H9 (cell line): ENCODE measurements at regions not wholly inside any gene's neighbourhood (a gene's known extent, or its start where the extent isn't known, plus 50 kb on each side); places are given as distances from the start of the nearest gene placed in this dataset.

Experiments
- DNase-seq: peaks from one replicate; pipeline ENCODE4 v3.0.0-alpha.2; 2017
- H2AFZ ChIP-seq: one replicate; pipeline ENCODE4 v1.6.1; 2013; ENCODE audit warnings: mild to moderate bottlenecking, low read length, control low read depth, moderate library complexity
- H2AK5ac ChIP-seq: 2 replicates; pipeline ENCODE4 v1.6.1; 2013; ENCODE audit warnings: low read length, control low read depth, mixed read lengths; ENCODE audit not compliant: insufficient read length
- H2BK120ac ChIP-seq: one replicate; pipeline ENCODE4 v1.6.1; 2013; ENCODE audit warnings: low read depth, mild to moderate bottlenecking, low read length, control low read depth, inconsistent platforms; ENCODE audit not compliant: poor library complexity, severe bottlenecking
- H2BK12ac ChIP-seq: 2 replicates; pipeline ENCODE4 v1.6.1; 2013; ENCODE audit warnings: low read length, control low read depth, mixed read lengths, low read depth; ENCODE audit not compliant: insufficient read length
- H2BK15ac ChIP-seq: 2 replicates; pipeline ENCODE4 v1.6.1; 2013; ENCODE audit warnings: low read depth, low read length, control low read depth
- H2BK20ac ChIP-seq: one replicate; pipeline ENCODE4 v1.6.1; 2013; ENCODE audit warnings: low read depth, mild to moderate bottlenecking, low read length, control low read depth, inconsistent platforms; ENCODE audit not compliant: poor library complexity, severe bottlenecking
- H2BK5ac ChIP-seq: 2 replicates; pipeline ENCODE4 v1.6.1; 2013; ENCODE audit warnings: low read length, control low read depth, mixed read lengths; ENCODE audit not compliant: insufficient read length
- H3K14ac ChIP-seq: 2 replicates; pipeline ENCODE4 v1.6.1; 2013; ENCODE audit warnings: low read length, control low read depth; ENCODE audit not compliant: insufficient read depth
- H3K18ac ChIP-seq: 2 replicates; pipeline ENCODE4 v1.6.1; 2013; ENCODE audit warnings: low read depth, mild to moderate bottlenecking, mixed read lengths, low read length, control low read depth; ENCODE audit not compliant: insufficient read length
- H3K23ac ChIP-seq: 2 replicates; pipeline ENCODE4 v1.6.1; 2013; ENCODE audit warnings: low read length, control low read depth, mixed read lengths, low read depth; ENCODE audit not compliant: insufficient read length
- H3K23me2 ChIP-seq: 2 replicates; pipeline ENCODE4 v1.6.1; 2013; ENCODE audit warnings: low read depth, mild to moderate bottlenecking, mixed read lengths, low read length, control low read depth; ENCODE audit not compliant: insufficient read length, poor library complexity, severe bottlenecking
- H3K27ac ChIP-seq: 2 replicates; pipeline ENCODE4 v1.5.1; 2013; ENCODE audit warnings: low read length, control low read depth, mixed read lengths, low read depth; ENCODE audit not compliant: insufficient read length
- H3K27me3 ChIP-seq: 2 replicates; pipeline ENCODE4 v1.6.1; 2013; ENCODE audit warnings: low read length, control low read depth, inconsistent platforms; ENCODE audit not compliant: insufficient read depth
- H3K4ac ChIP-seq: 2 replicates; pipeline ENCODE4 v1.6.1; 2013; ENCODE audit warnings: low read depth, mild to moderate bottlenecking, control low read depth, inconsistent platforms, low read length, moderate library complexity
- H3K4me1 ChIP-seq: 2 replicates; pipeline ENCODE4 v1.6.1; 2013; ENCODE audit warnings: low read length, control low read depth, inconsistent platforms; ENCODE audit not compliant: insufficient read depth
- H3K4me2 ChIP-seq: 2 replicates; pipeline ENCODE4 v1.6.1; 2013; ENCODE audit warnings: low read length, control low read depth, mixed read lengths; ENCODE audit not compliant: insufficient read length, insufficient read depth
- H3K56ac ChIP-seq: 2 replicates; pipeline ENCODE4 v1.6.1; 2013; ENCODE audit warnings: low read depth, mild to moderate bottlenecking, mixed read lengths, low read length, control low read depth; ENCODE audit not compliant: insufficient read length
- H3K79me1 ChIP-seq: 2 replicates; pipeline ENCODE4 v1.6.1; 2013; ENCODE audit warnings: low read depth, mild to moderate bottlenecking, moderate library complexity, low read length, control low read depth, inconsistent platforms; ENCODE audit not compliant: insufficient read depth, poor library complexity, severe bottlenecking
- H3K79me2 ChIP-seq: 2 replicates; pipeline ENCODE4 v1.6.1; 2013; ENCODE audit warnings: low read length, control low read depth, inconsistent platforms; ENCODE audit not compliant: insufficient read depth
- H3K9ac ChIP-seq: 2 replicates; pipeline ENCODE4 v1.6.1; 2013; ENCODE audit warnings: low read length, control low read depth, mixed read lengths; ENCODE audit not compliant: insufficient read length; ENCODE audit errors: extremely low read depth
- H3K9me3 ChIP-seq: one replicate; pipeline ENCODE4 v1.6.1; 2013; ENCODE audit warnings: low read depth, low read length, inconsistent platforms; ENCODE audit not compliant: control insufficient read depth
- H3T11ph ChIP-seq: one replicate; pipeline ENCODE4 v1.6.1; 2013; ENCODE audit warnings: mild to moderate bottlenecking, low read length, control low read depth, inconsistent platforms
- H4K20me1 ChIP-seq: one replicate; pipeline ENCODE4 v1.6.1; 2013; ENCODE audit not compliant: control insufficient read depth, insufficient read length, insufficient read depth
- H4K5ac ChIP-seq: 2 replicates; pipeline ENCODE4 v1.6.1; 2013; ENCODE audit warnings: low read depth, mild to moderate bottlenecking, mixed read lengths, low read length, control low read depth; ENCODE audit not compliant: insufficient read length
- H4K8ac ChIP-seq: replicated peaks from 2 replicates; pipeline ENCODE4 v1.6.1; 2013; ENCODE audit warnings: low read length, control low read depth, mixed read lengths, low read depth; ENCODE audit not compliant: insufficient read length
- H4K91ac ChIP-seq: 2 replicates; pipeline ENCODE4 v1.6.1; 2013; ENCODE audit warnings: low read depth, mild to moderate bottlenecking, moderate library complexity, mixed read lengths, low read length, control low read depth; ENCODE audit not compliant: insufficient read length
- H3K27ac Mint-ChIP-seq, 3 experiments: 2 replicates in 2 of 3; 3 replicates in 1 of 3; pipeline ENCODE4 v1.8.0; 2020 to 2021; ENCODE audit warnings: mixed read lengths in 3 of 3, mild to moderate bottlenecking in 1 of 3, moderate library complexity in 1 of 3
- H3K27me3 Mint-ChIP-seq: 2 replicates; pipeline ENCODE4 v1.8.0; 2021; ENCODE audit warnings: low read depth, mild to moderate bottlenecking, moderate library complexity, mixed read lengths
- H3K36me3 Mint-ChIP-seq, 3 experiments: 2 replicates in 2 of 3; 3 replicates in 1 of 3; pipeline ENCODE4 v1.8.0; 2020 to 2021; ENCODE audit warnings: low read depth in 3 of 3, mixed read lengths in 3 of 3; ENCODE audit not compliant: insufficient read depth in 1 of 3
- H3K4me1 Mint-ChIP-seq, 2 experiments: 2 replicates each; pipeline ENCODE4 v1.8.0; 2020; ENCODE audit warnings: mixed read lengths in 2 of 2
- H3K4me3 Mint-ChIP-seq, 2 experiments: 2 replicates in 1 of 2; 3 replicates in 1 of 2; pipeline ENCODE4 v1.8.0; 2020 to 2021; ENCODE audit warnings: mild to moderate bottlenecking in 2 of 2, mixed read lengths in 2 of 2, moderate library complexity in 1 of 2
- H3K9me3 Mint-ChIP-seq, 2 experiments: 2 replicates in 1 of 2; 3 replicates in 1 of 2; pipeline ENCODE4 v1.8.0; 2020; ENCODE audit warnings: mild to moderate bottlenecking in 2 of 2, mixed read lengths in 2 of 2, moderate library complexity in 1 of 2
- WGBS: extraction: QIAGEN DNeasy Blood & Tissue Kit; methylation state at CpG from one replicate; pipeline ENCODE4 v1.1.7; 2013; ENCODE audit warnings: missing lambda C conversion rate, low lambda C conversion rate, mixed read lengths; ENCODE audit not compliant: insufficient read length; ENCODE audit errors: extremely low coverage; 5-methylcytosine and 5-hydroxymethylcytosine counted together
- TF ChIP-seq, protein P1 (sequence below): fragments of 200-600 bp; sonication (generic); conservative IDR thresholded peaks from 3 replicates; pipeline ENCODE4 v1.8.0; 2021; ENCODE audit warnings: antibody characterized with exemption, mild to moderate bottlenecking

DNA sequence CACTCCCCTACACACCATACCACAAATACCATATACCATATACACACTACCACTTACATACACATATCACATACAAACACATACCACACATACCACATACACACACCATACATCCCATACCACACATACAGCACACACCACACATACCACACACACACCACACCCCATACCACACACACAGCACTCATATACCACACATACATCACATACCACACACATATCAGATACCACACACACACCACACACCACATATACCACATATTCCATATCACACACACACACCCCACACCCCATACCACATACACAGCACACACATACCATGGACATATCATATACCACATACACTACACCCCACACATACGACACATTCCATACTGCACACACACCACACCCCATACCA, 276.6 kb downstream of the GADD45G start:
- peaks cover 0 to 4% of the 10 kb centered on the region in 2 experiments; a peak in 1 of 4 replicates for H3K4me1 Mint-ChIP-seq
- H3K79me2 ChIP-seq: no peaks in the 10 kb centered on the region
- no peak overlapping the region for H2BK15ac ChIP-seq
- no peaks in the 10 kb centered on the region for H3K27me3 ChIP-seq
- H3K9ac ChIP-seq: no peak overlapping the region
- no peak overlapping the region for H3K4ac ChIP-seq
- H3K27ac Mint-ChIP-seq: no peak overlapping the region
- H2BK5ac ChIP-seq: no peak overlapping the region
- no peaks in the 10 kb centered on the region for H3K23me2 ChIP-seq
- peak overlapping the region; percentile 20 for H4K8ac ChIP-seq
- H4K20me1 ChIP-seq: no peaks in the 10 kb centered on the region
- no peak overlapping the region for H3K27ac ChIP-seq
- no peak overlapping the region for H2AK5ac ChIP-seq
- no peak overlapping the region for H2BK120ac ChIP-seq
- H3T11ph ChIP-seq: no peak overlapping the region
- H3K56ac ChIP-seq: no peak overlapping the region
- no peak overlapping the region for H3K4me3 Mint-ChIP-seq
- no peak overlapping the region for H4K91ac ChIP-seq
- H3K18ac ChIP-seq: no peak overlapping the region
- H3K4me1 ChIP-seq: no peaks in the 10 kb centered on the region
- H3K36me3 Mint-ChIP-seq: no peaks in the 10 kb centered on the region; a peak in 1 of 7 replicates
- H4K5ac ChIP-seq: no peak overlapping the region
- no peak overlapping the region for H2AFZ ChIP-seq
- no peak overlapping the region for H3K4me2 ChIP-seq
- TF ChIP-seq, protein P1, sequence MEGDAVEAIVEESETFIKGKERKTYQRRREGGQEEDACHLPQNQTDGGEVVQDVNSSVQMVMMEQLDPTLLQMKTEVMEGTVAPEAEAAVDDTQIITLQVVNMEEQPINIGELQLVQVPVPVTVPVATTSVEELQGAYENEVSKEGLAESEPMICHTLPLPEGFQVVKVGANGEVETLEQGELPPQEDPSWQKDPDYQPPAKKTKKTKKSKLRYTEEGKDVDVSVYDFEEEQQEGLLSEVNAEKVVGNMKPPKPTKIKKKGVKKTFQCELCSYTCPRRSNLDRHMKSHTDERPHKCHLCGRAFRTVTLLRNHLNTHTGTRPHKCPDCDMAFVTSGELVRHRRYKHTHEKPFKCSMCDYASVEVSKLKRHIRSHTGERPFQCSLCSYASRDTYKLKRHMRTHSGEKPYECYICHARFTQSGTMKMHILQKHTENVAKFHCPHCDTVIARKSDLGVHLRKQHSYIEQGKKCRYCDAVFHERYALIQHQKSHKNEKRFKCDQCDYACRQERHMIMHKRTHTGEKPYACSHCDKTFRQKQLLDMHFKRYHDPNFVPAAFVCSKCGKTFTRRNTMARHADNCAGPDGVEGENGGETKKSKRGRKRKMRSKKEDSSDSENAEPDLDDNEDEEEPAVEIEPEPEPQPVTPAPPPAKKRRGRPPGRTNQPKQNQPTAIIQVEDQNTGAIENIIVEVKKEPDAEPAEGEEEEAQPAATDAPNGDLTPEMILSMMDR: no peak
- H3K9me3 Mint-ChIP-seq: no peaks in the 10 kb centered on the region
- peak; percentile 12 for DNase-seq
- H3K9me3 ChIP-seq: no peaks in the 10 kb centered on the region
- H2BK20ac ChIP-seq: no peak overlapping the region
- no peak overlapping the region for H3K23ac ChIP-seq
- WGBS: 100% methylated on average over 1 of the region's 1 CpG
- H3K79me1 ChIP-seq: no peaks in the 10 kb centered on the region
- peaks cover 5% of the 10 kb centered on the region; the same call in 1 of the 2 replicates for H3K27me3 Mint-ChIP-seq
- H2BK12ac ChIP-seq: no peak overlapping the region
- no peak overlapping the region for H3K14ac ChIP-seq
